Endometrium (tissue), 2 donors: ENCODE measurements at regions not wholly inside any gene's neighbourhood (a gene's known extent, or its start where the extent isn't known, plus 50 kb on each side); places are given as distances from the start of the nearest gene placed in this dataset.

Experiments
- FAIRE-seq: peaks from 2 replicates; lab custom pipeline; 2012; peaks lifted over from hg19 to GRCh38; lab: Jason Lieb, UNC
- donor health status: control.
- donor health status: control.

DNA sequence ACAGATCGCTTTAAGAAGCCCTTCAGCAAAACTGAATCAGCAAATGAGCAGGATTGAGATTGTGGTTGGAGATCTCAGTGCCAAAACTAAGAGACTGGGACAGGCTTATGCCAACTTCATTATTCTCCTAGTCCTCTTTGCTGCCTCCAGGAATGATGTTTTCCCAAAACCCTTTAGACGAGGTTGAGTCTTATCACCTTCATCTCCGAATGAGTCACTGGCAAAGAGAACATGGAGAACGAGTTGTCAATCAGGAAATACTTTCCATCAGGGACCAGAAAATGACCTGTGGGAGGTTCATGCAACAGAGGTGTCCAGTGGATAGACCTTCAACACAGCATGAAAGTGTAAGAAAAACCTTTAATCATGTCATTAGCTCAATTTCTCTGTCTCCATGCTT is 461.5 kb downstream of the RMST start:
- FAIRE-seq = no peak

DNA sequence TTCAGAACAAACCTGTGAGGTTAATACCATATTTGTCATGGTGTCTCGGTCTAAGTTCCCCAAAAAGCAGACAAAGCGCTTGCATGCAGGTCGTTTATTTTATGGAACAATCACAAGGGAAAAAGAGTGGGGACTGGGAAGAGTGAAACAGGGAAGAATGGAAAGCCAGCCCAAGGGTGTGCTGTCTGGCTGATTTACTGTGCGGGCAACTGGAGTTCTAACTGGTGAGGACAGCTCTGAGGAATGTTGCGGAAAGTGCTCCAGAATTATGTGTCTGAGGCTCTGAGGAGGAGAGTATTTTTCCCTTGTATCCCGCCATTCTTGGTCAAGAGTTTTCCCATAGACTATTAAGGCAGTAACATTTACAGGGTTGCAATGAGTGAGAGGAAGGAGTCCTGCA is 465.4 kb downstream of the RMST start:
- no peak for FAIRE-seq

DNA sequence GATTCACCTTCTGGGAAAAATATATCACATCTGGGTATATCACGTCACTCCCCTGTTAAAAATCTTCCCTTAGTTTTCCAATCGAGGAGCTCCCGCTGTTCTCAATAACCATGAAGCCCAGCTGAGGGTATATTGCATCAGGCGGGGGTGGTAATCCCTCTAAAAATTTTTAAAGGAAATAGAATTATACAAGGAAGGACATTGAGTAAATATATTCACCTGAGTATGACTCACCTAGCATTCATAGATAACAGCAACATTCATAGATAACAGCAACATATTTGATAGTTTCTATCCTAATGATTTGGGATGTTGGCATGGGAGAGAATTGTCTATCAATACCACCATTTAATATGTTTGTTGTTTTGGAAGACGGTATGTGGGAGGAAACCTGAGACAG is 473.6 kb downstream of the RMST start:
- FAIRE-seq = no peak

DNA sequence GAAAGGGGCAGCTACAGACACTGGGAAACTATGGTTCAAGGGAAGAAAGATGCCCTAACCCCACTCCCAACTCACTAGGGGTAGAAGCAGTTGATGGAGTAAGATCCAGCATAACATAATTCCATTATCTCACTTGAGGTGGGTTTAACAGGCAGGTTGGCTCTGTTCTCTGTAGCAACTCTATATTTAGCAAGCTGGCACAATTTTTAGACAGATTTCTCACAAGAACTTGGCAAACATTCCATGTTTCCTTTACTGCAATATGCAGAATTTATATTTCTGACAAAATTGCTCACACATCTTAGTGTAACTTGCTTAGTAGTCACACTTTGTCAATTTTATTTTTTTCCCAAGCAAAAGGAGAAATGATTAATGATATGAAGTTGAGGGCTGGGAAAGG is 475.4 kb downstream of the RMST start:
- FAIRE-seq = no peak

DNA sequence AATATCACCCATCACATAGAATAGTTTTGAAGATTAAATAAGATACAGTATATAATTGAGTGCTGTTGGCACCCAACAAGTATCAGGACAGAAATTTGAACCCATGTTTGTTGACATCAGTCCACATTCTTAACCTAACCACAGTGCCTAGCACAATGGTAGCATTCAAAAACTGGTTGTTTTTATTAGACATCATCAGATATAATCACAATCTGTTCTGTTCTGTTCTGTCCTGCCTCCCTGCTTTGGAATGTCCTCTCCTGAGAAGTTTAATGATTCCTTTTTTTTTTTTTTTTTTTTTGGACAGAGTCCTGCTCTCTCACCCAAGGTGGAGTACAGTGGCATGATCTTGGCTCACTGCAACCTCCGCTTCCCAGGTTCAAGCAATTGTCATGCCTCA is 476.6 kb downstream of the RMST start:
- FAIRE-seq = no peak

DNA sequence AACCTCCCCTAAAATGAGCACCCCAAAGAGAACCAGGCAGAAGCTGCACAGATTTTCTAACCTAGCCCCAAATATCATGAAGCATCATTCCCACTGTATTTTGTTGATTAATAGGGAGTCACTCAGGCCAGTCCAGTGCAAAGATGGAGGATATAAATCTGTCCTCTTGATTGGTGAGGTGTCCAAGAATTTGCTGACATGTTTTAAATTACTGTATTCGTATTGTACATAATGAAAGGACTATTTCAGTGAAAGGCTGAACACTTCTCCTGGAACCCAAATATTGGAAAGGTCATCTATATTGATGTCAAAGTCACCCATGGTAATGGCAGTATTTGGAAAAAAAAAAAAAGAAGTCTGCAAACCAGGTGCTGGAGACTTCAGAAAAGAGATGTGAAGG is 477.5 kb downstream of the RMST start:
- FAIRE-seq = no peak

DNA sequence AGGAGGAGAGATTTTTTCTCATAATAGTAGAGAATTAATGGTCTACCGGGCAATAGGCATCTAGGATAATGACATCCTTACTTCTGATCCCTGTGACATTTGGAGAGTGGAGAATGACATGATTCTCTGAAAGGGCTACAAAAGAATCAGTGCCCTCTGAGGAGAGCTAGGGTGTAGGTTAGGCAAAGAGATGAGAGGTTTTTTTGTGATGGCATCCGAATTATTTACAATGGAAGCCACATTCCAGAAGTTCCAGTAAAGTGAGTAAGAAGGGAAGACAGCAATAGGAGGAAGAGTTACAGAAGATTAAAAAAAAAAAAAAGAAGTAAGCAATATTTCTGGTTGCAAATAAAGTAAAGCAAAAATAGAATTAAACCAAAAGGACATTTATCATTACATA is 478.0 kb downstream of the RMST start:
- no peak for FAIRE-seq

DNA sequence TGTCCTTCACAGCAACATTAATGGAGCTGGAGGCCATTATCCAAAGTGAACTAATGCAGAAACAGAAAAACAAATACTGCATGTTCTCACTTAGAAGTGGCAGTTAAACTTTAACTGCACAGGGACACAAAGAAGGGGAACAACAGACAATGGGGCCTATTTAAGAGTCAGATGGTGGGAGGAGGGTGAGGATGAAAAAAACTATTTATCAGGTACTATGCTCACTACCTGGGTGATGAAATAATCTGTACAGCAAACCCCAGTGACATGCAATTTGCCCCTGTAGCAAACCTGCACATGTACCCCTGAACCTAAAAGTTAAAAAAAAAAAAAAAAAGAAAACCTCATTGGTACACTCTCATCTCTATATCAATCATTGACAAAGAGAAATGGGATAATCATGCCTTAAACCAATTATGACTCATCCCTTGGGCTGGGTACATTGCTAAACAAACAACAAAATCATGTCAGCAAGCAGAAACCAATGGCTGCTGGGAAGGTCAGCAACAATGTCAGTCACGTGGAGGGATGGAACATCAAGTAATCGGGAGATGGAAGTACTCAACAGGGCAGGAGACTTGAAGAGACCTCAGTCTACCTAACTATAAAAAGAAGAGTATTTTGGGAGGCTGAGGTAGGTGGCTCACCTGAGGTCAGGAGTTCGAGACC is 479.2 kb downstream of the RMST start:
- FAIRE-seq = no peak

DNA sequence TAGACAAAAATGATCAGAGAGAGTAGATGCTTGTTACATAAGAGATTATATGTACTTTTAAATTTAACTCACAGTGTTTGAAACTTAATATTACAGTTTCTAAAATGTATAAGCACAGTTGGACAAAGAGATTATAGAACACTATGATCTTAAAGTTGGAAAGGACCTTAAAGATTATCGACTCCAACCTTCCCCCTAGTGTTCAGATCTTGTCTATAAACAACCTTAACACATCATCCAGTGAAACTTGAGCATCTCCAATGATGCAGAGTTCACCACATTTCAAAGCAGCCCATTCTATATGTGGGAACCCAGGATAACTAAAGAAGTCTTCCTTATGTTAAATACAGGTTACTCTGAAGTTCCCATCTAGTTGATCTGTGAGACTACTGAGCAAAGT is 480.8 kb downstream of the RMST start:
- FAIRE-seq = no peak

DNA sequence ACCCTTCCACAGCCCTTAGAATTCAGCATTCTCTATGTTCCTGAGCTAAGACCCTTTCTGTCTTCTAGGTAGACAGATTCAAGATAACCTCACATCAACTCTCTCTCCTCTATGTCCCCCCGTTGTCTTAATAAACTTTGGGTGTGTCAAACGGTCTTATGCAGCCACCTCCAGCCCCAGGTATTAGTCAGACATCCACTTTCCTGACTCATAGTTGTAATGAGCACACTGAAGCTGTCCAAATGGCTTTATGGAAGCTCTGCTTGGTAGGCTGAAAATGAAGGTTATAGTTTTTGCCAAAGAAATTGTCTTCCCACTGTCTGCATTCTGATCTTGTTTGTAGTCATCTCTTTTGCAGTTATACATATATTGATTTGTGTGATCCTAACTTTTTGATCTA is 482.0 kb downstream of the RMST start:
- FAIRE-seq = no peak

DNA sequence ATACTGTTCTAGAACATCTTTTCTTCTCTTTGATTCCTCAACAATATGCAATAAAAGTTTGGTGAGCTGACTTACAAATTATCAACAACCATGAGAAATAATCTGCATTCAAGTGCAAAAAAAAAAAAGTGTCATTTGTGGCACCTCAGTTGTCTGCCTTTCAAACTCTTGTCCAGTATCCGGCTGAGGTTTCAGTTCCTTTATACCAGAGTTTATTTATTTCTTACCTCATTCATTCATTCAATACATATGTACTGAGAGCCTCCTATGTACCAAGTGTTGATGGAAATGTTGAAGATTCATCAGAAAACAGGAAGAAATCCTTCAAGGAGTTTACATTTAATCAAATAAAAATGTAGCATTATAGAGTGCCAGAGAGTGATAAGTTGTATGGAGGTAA is 484.1 kb downstream of the RMST start:
- FAIRE-seq = no peak

DNA sequence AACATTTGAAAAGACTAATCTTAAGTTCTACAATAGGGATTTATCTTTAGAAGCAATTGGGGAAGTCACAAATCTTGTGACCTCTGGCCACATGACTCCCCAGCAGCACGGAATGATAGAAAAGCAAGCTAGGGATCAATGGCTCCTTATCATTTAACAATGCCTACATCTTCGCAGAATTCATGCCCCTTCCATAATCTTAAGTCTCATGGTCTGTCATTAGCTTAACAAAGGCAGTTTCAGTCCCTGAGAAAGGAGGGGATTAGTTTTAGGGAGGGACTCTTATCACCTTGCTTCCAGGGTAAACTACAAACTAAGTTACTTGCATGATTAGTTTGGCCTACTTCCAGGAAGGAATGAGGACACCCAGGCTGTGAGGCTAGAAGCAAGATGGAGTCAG is 486.0 kb downstream of the RMST start:
- FAIRE-seq = no peak

DNA sequence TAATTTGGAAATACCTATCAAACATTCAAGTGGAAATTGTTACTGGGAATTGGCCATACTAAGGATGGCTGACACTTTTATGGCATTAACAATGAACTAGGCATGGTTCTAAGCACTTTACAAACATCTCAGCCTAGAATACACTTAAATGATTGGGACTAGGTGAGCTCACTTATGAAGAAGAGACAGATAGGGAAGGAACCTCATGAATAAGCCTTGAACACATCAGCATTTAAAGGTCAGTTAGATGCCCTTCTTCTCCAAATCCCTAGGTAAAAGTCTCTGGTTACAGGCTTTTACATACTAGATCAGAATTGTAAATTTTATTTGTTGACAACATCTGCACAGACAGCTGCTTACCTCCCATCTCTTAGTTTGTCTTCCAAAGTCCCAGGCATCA is 488.6 kb downstream of the RMST start:
- FAIRE-seq = no peak

DNA sequence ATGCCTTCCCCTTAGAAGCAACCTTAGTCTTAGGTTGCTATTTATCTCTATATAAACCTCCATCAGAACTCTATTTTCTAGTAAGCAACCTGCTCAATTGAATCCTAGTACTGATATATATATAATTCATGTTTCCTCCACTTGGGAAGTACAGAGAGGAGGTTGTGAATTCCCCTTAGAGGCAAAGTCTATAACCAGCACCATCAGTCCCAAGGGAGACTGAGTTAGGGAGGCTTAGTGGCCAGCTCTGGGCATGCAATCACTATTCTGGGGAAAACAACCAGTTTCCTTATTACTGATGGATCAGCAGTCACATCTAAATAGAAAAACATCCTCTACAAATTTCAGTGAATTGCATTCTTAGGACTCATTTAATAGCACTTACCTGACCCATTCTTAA is 489.1 kb downstream of the RMST start:
- no peak for FAIRE-seq

DNA sequence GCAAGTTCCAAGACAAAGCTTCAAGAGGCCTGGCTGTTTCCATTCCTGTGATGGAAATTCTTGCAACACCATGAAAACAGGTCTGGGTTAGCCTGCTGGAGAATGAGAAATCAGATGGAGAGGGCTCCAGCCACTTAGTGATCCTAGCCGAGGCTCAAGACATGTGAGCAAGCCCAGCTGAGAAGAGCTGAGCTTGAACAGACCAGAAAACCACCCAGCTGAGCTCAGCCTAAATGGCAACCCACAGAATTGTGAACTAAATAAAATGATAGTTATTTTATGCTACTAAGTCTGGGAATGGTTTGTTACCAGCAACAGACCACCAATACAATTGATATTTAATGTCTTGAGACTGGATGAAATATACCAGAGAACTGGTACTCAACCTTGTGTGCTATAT is 494.5 kb downstream of the RMST start:
- FAIRE-seq = no peak

DNA sequence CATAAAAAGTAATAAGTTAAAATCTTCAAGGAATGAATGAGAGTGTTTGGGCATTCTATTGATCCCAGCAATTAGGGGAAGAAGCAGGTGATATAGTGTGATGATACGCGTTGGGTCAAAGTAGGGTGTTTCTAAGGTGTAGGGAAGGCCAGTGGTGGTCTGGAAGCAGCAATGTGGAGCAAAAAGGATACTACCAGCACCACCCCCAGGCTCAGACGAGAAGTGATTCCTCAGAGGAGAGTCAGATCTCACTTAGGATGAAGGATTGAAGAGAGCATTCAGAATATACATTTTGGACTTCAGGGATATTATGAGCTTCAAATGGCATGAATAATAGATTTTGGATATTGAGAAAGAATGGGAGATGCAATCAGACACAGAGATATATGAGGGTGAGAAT is 497.6 kb downstream of the RMST start:
- FAIRE-seq = no peak

DNA sequence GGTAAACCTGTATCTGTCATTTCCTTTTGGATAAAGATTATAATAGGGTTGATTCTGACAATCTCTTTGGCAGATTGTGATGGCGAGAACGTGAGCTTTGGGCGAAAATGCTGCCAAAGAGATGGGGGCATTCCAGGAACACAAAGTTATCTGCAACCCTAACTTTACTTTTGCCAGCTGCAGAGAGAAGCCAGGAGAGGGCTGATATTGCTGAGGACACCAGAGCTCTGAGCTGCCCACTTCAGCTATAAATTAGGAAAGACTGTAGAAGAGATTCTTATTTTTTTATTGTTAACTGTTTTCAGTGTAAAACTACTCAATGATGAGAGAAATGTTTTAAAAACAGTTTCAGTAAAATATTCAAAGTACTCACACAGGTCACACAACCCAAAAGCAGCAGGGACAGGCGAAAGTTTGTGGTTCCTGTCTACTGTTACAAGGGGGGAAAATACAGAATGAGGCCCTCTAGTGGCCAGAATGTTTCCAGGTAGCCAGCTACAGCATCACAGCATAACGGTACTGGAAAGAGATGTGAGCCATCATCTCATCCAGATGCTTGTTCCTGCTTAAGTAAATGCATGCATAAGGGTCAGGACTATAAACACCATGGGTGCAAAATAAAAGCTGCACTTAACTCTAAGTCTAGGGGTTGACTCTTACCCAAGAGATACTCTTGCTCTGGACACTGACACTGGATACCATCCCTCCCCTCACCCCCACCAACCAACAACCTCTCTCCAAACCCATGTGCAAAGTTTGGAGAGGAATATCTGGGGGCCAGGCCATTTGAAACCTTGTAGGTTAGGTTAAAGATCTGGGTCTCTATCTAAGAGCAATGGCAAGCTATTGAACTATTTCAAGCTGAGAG is 498.4 kb downstream of the RMST start:
- no peak for FAIRE-seq

DNA sequence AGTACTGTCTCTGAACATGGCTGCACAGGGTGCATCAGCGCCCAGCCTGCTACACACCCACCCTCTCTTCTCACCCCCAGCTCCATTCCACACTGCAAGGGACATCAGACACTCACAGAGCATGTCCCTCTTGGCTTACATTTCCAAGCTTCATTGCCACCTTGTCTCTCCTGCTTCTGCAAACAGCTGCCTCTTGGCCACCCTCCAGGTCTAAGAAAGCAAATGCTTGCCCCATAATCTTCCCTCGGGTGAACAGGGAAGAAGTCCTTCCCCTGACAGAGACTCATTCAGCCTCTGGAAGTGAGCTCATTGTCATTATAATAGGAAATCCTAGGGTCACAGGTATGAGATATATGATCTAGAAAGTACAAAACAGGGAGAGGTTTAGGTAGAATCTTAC is 505.2 kb downstream of the RMST start:
- no peak for FAIRE-seq

DNA sequence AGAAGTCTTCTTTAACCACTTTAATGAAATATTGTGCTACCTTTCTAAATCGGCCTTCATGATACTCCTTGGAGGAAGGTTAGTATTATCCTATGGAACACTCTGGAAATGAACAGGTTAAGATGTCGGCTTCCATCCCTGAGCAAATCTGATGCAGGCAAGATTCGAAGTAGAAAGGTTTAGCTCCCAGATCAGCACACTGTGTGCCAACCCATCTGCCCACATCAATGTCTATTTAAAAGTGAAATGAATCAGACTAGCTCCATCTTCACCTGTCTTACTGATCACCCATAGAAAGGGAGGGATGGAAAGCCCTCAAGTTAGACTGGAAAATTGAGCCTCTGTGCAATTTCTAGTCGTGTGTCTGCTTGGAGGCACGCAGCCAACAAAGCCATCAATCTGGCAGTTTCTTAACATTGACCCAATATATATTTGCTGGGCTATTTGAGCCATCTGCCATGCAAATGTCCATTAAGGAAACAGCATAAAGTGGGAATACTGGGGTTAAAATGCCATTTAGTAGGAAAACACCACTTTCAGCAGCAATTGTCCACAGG is 506.1 kb downstream of the RMST start:
- FAIRE-seq = no peak

DNA sequence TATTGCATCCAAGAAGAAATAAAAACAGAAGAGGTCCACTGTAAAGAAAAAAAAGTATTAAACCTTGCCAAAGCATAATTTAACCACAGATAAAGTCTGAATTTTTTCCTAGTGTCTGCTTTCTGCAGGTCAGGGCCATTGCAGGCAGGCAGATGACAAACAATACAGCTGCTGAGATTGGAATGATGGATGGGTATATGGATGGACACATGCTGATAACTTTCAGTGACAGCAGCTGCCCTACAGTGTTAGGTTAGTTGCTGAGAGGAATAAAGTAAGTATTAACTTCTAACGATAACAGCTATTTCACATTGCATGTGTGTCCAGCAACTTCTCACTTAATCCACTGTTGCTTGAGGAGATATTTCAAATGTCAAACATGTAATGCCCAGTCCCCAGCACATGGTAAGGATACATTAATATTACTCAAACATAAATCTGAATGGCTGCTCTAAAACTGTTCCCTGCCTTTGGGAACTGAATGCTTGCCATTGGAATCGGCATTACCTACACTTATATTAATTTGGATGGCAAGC is 515.3 kb downstream of the RMST start:
- FAIRE-seq = no peak

DNA sequence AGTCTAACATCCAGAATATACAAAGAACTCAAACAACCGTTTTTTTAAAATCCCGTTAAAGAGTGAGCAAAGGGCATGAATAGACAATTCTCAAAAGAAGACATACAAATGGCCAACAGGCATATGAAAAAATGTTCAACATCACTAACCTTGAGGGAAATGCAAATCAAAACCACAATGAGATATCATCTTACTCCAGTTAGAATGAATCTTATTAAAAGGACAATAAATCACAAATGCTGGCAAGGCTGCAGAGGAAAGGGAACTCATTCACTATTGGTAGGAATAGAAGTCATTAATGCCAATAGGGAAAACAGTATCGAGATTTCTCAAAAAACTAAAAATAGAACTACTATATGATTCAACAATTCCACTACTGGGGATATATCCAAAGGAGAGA is 520.1 kb downstream of the RMST start:
- no peak for FAIRE-seq

DNA sequence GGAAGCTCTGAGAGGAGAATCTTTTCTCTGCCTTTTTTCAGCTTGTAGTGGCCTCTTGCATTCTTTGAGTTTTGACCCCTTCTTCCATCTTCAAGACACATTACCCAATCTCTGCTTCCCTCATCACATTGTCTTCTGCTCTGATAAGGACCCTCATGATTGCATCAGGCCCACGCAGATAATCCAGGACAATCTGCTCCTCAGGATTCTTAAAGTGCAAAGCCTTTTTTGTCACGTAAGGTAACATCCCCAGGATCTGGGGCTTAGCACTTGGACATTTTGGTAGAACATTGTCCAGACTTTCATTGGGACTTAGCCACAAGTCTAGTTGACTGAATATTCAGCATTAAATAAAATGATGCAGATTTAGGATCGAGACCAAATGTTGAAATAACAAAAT is 521.2 kb downstream of the RMST start:
- FAIRE-seq = no peak

DNA sequence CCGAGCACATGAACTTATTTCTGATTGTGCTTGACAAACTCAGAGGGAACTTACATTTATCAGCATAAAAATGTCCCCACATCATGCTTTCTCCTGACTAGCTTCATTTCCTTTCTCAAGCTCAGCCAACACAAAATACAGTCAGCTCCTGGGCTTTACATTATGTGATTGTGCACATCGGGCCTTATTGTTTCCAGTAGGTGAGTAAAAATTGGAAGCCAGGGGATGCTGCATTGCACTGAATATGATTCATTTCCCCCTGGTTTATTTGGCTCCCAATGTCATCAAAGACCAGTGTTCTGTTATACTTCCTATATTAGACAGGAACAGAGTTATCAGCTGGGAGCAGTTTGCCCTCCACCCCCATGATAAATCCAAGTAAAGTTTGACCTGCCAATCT is 521.8 kb downstream of the RMST start:
- no peak for FAIRE-seq
